GM12878 (cell line): ENCODE measurements at regions not wholly inside any gene's neighbourhood (a gene's known extent, or its start where the extent isn't known, plus 50 kb on each side); places are given as distances from the start of the nearest gene placed in this dataset.

Experiments used
- EP300 ChIP-seq, 2 experiments: fragments of 150-350 bp in 1 of 2; IDR thresholded peaks; 2 replicates each; pipeline ENCODE4 v1.6.1; 2011 to 2012; ENCODE audit warnings: low read depth in 2 of 2, low read length in 2 of 2, borderline replicate concordance in 1 of 2, improper control_type of control experiment in 1 of 2, inconsistent platforms in 1 of 2; ENCODE audit not compliant: control insufficient read depth in 1 of 2
- MEF2A ChIP-seq: IDR thresholded peaks from 2 replicates; pipeline ENCODE4 v1.6.1; 2011; ENCODE audit warnings: low read depth, mild to moderate bottlenecking, low read length, moderate library complexity; ENCODE audit not compliant: insufficient read depth
- NR2F1 ChIP-seq: fragments of 450-650 bp; conservative IDR thresholded peaks from 2 replicates; pipeline ENCODE4 v1.6.1; 2017; ENCODE audit warnings: mild to moderate bottlenecking
- YY1 ChIP-seq: IDR thresholded peaks from 2 replicates; pipeline ENCODE4 v1.6.1; 2011; ENCODE audit warnings: low read depth, mild to moderate bottlenecking, low read length
- ZNF217 ChIP-seq: fragments of 450-650 bp; IDR thresholded peaks from 2 replicates; pipeline ENCODE4 v1.6.1; 2017; ENCODE audit warnings: antibody characterized with exemption, mild to moderate bottlenecking
- ZNF24 ChIP-seq: fragments of 450-650 bp; IDR thresholded peaks from 2 replicates; pipeline ENCODE4 v1.6.1; 2017; ENCODE audit warnings: antibody characterized with exemption, mild to moderate bottlenecking
- ZSCAN29 ChIP-seq: fragments of 450-650 bp; IDR thresholded peaks from 2 replicates; pipeline ENCODE4 v1.6.1; 2017; ENCODE audit warnings: mild to moderate bottlenecking, moderate library complexity
- TF ChIP-seq, protein P1 (sequence below), 3 experiments: IDR thresholded peaks in 2 of 3; conservative IDR thresholded peaks in 1 of 3; 2 replicates each; pipeline ENCODE4 v1.5.1; 2011; ENCODE audit warnings: low read depth in 3 of 3, low read length in 3 of 3, mild to moderate bottlenecking in 3 of 3, control low read depth in 2 of 3, moderate library complexity in 2 of 3, inconsistent platforms in 1 of 3, mixed read lengths in 1 of 3; ENCODE audit not compliant: control insufficient read depth in 2 of 3, insufficient read depth in 1 of 3; ENCODE audit errors: extremely low read depth in 1 of 3
- TF ChIP-seq, protein P2 (sequence below): IDR thresholded peaks from 2 replicates; pipeline ENCODE4 v1.6.1; 2012; ENCODE audit warnings: mild to moderate bottlenecking, low read depth, low read length
- TF ChIP-seq, protein P3 (sequence below): fragments of 450-650 bp; IDR thresholded peaks from 2 replicates; pipeline ENCODE4 v1.6.1; 2016; ENCODE audit warnings: mild to moderate bottlenecking, moderate library complexity, borderline replicate concordance
- TF ChIP-seq, protein P4 (sequence below): IDR thresholded peaks from 2 replicates; pipeline ENCODE4 v1.6.1; 2012; ENCODE audit warnings: low read depth, low read length, improper control_type of control experiment
- TF ChIP-seq, protein P5 (sequence below): IDR thresholded peaks from 2 replicates; pipeline ENCODE4 v1.6.1; 2011; ENCODE audit warnings: low read depth, low read length, improper control_type of control experiment, borderline replicate concordance
- TF ChIP-seq, protein P6 (sequence below): IDR thresholded peaks from 2 replicates; pipeline ENCODE4 v1.6.1; 2011; ENCODE audit warnings: low read depth, mild to moderate bottlenecking, low read length, moderate library complexity, borderline replicate concordance; ENCODE audit errors: extremely low read depth

DNA sequence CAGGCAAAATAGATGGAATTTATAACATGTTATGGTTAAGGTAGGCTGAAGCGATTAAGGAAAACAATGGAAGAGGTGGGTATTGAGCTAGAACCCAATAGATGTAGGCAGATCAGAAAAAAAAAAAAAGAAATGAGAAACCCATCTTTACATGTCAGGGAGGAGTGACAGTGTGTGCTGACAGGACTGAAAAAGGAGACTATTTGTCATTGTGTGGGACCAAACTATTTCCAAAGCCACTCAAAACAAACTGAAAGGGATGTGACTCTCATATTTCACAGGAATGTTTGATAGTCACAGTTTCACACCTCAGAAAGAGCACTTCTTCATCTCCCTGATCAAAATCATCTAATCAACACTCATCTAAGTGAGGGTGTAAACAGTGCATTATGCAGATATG, 122.3 kb upstream of the KIF2A start:
- TF ChIP-seq, protein P1, sequence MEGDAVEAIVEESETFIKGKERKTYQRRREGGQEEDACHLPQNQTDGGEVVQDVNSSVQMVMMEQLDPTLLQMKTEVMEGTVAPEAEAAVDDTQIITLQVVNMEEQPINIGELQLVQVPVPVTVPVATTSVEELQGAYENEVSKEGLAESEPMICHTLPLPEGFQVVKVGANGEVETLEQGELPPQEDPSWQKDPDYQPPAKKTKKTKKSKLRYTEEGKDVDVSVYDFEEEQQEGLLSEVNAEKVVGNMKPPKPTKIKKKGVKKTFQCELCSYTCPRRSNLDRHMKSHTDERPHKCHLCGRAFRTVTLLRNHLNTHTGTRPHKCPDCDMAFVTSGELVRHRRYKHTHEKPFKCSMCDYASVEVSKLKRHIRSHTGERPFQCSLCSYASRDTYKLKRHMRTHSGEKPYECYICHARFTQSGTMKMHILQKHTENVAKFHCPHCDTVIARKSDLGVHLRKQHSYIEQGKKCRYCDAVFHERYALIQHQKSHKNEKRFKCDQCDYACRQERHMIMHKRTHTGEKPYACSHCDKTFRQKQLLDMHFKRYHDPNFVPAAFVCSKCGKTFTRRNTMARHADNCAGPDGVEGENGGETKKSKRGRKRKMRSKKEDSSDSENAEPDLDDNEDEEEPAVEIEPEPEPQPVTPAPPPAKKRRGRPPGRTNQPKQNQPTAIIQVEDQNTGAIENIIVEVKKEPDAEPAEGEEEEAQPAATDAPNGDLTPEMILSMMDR (IDR thresholded peaks at IDR 0.05 in 2 of 3, conservative IDR thresholded peaks at IDR 0.05 in 1 of 3; ENCODE audit: control insufficient read depth in 2 of 3, extremely low read depth in 1 of 3, insufficient read depth in 1 of 3, low read depth in 3 of 3, low read length in 3 of 3) = no peak
- TF ChIP-seq NR2F1 (no peak), ZSCAN29 (no peak), ZNF217 (no peak), YY1 (no peak), ZNF24 (no peak), MEF2A (no peak), EP300 (IDR thresholded peaks at IDR 0.05; ENCODE audit: borderline replicate concordance in 1 of 2, control insufficient read depth in 1 of 2, low read depth in 2 of 2, low read length in 2 of 2) (no peak)
- TF ChIP-seq, protein P2, sequence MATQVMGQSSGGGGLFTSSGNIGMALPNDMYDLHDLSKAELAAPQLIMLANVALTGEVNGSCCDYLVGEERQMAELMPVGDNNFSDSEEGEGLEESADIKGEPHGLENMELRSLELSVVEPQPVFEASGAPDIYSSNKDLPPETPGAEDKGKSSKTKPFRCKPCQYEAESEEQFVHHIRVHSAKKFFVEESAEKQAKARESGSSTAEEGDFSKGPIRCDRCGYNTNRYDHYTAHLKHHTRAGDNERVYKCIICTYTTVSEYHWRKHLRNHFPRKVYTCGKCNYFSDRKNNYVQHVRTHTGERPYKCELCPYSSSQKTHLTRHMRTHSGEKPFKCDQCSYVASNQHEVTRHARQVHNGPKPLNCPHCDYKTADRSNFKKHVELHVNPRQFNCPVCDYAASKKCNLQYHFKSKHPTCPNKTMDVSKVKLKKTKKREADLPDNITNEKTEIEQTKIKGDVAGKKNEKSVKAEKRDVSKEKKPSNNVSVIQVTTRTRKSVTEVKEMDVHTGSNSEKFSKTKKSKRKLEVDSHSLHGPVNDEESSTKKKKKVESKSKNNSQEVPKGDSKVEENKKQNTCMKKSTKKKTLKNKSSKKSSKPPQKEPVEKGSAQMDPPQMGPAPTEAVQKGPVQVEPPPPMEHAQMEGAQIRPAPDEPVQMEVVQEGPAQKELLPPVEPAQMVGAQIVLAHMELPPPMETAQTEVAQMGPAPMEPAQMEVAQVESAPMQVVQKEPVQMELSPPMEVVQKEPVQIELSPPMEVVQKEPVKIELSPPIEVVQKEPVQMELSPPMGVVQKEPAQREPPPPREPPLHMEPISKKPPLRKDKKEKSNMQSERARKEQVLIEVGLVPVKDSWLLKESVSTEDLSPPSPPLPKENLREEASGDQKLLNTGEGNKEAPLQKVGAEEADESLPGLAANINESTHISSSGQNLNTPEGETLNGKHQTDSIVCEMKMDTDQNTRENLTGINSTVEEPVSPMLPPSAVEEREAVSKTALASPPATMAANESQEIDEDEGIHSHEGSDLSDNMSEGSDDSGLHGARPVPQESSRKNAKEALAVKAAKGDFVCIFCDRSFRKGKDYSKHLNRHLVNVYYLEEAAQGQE = no peak
- TF ChIP-seq, protein P3, sequence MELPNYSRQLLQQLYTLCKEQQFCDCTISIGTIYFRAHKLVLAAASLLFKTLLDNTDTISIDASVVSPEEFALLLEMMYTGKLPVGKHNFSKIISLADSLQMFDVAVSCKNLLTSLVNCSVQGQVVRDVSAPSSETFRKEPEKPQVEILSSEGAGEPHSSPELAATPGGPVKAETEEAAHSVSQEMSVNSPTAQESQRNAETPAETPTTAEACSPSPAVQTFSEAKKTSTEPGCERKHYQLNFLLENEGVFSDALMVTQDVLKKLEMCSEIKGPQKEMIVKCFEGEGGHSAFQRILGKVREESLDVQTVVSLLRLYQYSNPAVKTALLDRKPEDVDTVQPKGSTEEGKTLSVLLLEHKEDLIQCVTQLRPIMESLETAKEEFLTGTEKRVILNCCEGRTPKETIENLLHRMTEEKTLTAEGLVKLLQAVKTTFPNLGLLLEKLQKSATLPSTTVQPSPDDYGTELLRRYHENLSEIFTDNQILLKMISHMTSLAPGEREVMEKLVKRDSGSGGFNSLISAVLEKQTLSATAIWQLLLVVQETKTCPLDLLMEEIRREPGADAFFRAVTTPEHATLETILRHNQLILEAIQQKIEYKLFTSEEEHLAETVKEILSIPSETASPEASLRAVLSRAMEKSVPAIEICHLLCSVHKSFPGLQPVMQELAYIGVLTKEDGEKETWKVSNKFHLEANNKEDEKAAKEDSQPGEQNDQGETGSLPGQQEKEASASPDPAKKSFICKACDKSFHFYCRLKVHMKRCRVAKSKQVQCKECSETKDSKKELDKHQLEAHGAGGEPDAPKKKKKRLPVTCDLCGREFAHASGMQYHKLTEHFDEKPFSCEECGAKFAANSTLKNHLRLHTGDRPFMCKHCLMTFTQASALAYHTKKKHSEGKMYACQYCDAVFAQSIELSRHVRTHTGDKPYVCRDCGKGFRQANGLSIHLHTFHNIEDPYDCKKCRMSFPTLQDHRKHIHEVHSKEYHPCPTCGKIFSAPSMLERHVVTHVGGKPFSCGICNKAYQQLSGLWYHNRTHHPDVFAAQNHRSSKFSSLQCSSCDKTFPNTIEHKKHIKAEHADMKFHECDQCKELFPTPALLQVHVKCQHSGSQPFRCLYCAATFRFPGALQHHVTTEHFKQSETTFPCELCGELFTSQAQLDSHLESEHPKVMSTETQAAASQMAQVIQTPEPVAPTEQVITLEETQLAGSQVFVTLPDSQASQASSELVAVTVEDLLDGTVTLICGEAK = no peak
- TF ChIP-seq, protein P4, sequence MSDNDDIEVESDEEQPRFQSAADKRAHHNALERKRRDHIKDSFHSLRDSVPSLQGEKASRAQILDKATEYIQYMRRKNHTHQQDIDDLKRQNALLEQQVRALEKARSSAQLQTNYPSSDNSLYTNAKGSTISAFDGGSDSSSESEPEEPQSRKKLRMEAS = no peak
- TF ChIP-seq, protein P5, sequence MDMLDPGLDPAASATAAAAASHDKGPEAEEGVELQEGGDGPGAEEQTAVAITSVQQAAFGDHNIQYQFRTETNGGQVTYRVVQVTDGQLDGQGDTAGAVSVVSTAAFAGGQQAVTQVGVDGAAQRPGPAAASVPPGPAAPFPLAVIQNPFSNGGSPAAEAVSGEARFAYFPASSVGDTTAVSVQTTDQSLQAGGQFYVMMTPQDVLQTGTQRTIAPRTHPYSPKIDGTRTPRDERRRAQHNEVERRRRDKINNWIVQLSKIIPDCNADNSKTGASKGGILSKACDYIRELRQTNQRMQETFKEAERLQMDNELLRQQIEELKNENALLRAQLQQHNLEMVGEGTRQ = no peak
- TF ChIP-seq, protein P6, sequence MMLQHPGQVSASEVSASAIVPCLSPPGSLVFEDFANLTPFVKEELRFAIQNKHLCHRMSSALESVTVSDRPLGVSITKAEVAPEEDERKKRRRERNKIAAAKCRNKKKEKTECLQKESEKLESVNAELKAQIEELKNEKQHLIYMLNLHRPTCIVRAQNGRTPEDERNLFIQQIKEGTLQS = no peak
